GM19193 (cell line): ENCODE measurements at regions not wholly inside any gene's neighbourhood (a gene's known extent, or its start where the extent isn't known, plus 50 kb on each side); places are given as distances from the start of the nearest gene placed in this dataset.

ENCODE experiments used
- POLR2A ChIP-seq: IDR thresholded peaks from 4 replicates; pipeline ENCODE4 v1.6.1; 2011; ENCODE audit not compliant: insufficient read depth, insufficient read length; ENCODE audit errors: extremely low read depth

- no peak for TF ChIP-seq POLR2A
These were observed 329.0 kb downstream of the C11orf87 start for GRCh38 chr11:109750964-109751363.

- no peak for TF ChIP-seq POLR2A
These were observed 330.3 kb downstream of the C11orf87 start for GRCh38 chr11:109752212-109752825.

DNA sequence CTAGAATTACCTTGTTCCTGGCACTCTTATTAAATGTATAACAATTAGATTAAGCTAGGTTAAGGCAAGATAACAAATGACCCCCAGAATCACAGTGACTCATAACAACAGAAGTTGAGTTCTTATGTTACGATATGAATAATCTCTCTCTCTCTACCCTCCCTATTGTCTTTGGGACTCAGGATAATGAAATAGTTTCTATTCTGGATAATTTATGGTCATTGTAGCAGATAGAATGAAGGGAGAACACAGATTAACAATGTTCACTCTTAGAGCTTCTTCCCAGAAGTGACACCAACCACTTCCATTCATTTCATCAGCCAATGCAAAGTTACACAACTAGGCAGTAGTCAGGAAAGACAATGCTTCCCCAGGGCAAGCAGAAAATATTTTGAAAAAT, 334.5 kb downstream of the C11orf87 start:
- TF ChIP-seq POLR2A = no peak

DNA sequence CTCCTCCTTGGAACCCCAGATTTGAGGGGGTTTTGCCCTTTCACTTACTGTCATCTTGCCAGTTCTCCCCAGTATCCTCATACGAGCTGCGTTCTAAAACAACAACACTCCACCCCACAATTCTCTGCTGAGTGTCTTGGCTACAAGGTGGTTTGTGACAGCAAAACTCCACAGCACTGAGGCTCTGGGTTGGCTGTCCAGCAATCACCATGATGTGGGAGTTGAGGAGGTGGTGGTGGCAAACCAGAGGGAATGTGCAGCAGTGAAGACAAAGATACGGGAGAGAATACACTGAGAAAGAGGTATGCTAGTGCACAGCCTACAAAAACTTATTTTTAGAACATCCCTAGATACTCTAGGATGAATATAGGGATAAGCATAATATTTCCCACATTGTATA, 335.0 kb downstream of the C11orf87 start:
- TF ChIP-seq POLR2A = no peak

DNA sequence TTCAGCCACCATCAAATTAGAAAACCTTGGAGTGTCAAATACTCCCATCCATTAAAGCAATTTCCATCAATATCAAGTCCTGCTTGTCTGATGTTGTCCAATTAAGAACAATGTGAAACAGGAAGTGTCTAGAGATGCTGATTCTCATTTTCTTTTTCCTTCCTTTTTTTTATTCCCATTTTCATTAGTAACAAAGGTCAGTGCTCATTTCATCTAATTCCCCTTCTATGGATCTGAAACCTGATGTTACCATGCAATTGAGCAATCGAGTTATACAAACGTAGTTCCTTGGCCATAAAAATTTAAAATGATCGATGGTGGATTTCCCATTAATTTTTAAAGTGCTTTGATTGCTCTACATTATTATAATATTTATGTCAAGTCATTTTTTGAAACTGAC, 330.6 kb upstream of the ZC3H12C start:
- no peak for TF ChIP-seq POLR2A

GRCh38 chr11:109765709-109766311, 327.4 kb upstream of the ZC3H12C start:
- no peak for TF ChIP-seq POLR2A

DNA sequence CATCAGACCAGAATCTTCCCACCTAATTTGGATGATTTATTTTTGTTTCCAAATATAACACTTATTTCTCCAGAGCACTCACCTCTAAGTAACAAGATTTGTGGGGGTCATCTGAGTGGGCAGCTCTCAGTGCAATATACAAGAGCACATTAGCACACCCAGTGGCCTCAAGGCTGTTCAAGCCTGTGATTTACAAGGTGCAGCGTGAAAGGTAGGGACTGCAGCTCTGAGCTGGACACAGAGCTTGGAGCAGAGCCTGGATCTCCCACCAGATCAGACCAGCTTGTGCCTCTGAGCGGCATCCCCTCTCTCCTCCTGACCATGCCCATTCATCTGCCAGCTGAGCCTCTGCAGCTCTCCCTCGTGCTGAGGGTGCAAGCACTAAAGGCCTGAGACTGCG, 323.3 kb upstream of the ZC3H12C start:
- no peak for TF ChIP-seq POLR2A

- TF ChIP-seq POLR2A = no peak
These were observed 322.9 kb upstream of the ZC3H12C start for GRCh38 chr11:109770323-109770722.

- no peak for TF ChIP-seq POLR2A
These were observed 320.3 kb upstream of the ZC3H12C start for GRCh38 chr11:109772892-109773291.

DNA sequence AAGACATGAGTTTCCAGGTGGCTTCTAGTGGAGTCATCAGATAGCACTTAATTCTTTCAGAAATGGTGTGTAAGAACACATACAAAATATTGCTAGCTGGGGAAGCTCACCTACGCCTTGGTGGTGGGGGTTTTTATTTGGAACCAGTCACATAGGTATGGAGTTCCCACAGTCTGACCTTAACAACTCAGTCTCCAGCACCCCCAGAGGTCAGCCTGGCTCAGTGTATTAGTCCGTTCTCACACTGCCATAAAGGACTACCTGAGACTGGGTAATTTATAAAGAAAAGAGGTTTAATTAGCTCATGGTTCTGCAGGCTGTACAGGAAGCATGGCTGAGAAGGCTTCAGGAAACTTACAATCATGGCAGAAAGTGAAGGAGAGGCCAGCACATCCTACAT, 317.5 kb upstream of the ZC3H12C start:
- no peak for TF ChIP-seq POLR2A

- TF ChIP-seq POLR2A = no peak
These were observed 310.2 kb upstream of the ZC3H12C start for GRCh38 chr11:109783014-109783413.

- TF ChIP-seq POLR2A = peak; percentile 23
These were observed 309.4 kb upstream of the ZC3H12C start for GRCh38 chr11:109783840-109784239.

DNA sequence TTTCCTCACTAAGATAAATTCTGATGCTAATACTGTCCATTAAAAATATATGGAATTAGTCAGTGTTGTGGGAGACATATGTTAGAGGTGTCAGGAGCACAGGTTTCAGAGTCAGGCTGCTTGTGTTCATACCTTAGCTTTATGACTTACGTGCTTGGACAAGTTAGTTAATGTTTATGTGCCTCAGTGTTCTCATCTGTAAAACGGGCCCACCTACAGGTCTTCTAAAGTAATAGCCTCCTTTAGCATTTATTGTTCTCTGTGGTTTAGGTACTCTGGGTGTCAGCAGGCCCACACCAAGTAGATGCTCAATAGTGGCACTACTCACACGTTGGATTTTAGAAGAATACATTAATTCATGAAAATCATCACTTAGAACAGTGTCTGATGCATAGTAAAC, 308.7 kb upstream of the ZC3H12C start:
- no peak for TF ChIP-seq POLR2A

- TF ChIP-seq POLR2A = no peak
These were observed 308.0 kb upstream of the ZC3H12C start for GRCh38 chr11:109785198-109785597.

GRCh38 chr11:109785714-109786113, 307.5 kb upstream of the ZC3H12C start:
- TF ChIP-seq POLR2A = no peak

GRCh38 chr11:109788948-109789490, 304.2 kb upstream of the ZC3H12C start:
- TF ChIP-seq POLR2A = no peak

- no peak for TF ChIP-seq POLR2A
These were observed 303.3 kb upstream of the ZC3H12C start for GRCh38 chr11:109789901-109790300.

DNA sequence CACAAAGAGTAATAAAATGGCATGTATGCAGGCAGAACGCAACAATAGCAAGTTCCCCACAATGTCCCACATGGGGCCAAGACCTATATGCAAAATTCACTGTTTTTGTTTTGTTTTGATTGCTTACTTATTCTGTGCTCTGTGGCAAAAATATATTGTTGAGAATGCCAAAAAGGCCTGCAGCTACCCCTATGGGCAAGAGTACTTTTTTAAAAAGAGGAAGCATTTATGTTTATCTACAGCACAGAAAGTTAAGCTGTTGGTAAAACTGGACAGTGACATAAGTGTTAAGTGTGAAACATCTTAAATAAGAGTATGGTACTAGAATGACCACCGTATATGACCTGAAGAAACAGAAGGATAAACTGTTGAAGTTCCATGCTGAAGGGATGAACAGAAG, 301.9 kb upstream of the ZC3H12C start:
- no peak for TF ChIP-seq POLR2A

- TF ChIP-seq POLR2A = no peak
These were observed 298.7 kb upstream of the ZC3H12C start for GRCh38 chr11:109794501-109794900.
